ENCODE measurements at regions not wholly inside any gene's neighbourhood (a gene's known extent, or its start where the extent isn't known, plus 50 kb on each side); places are given as distances from the start of the nearest gene placed in this dataset.

- no peak for DNase-seq
Measured at GRCh38 chr10:56728349-56728748, 367.3 kb upstream of the ZWINT start.

GRCh38 chr10:56722912-56723311 lies 361.9 kb upstream of the ZWINT start:
- no peak for DNase-seq

DNA sequence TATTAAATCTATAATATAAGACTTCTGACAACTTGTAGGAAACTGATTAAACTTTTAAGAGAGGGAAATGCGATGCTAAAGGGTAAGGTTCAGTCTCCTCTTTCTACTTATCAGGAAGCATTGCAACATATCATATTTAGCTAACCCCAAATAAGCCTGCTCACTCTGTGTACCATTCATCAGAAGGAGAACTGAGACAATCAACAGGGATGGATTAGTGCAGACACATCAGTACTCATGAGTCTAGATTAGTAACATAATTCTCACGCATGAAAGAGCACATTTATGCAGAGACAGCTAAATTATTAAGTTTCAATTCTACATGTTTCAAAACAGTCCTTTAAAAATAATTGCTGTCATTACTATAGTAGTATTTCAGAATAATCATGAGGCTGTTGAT lies 354.2 kb upstream of the ZWINT start:
- no peak for DNase-seq

- DNase-seq, result no peak
Measured at GRCh38 chr10:56698506-56698905, 337.4 kb upstream of the ZWINT start.

DNA sequence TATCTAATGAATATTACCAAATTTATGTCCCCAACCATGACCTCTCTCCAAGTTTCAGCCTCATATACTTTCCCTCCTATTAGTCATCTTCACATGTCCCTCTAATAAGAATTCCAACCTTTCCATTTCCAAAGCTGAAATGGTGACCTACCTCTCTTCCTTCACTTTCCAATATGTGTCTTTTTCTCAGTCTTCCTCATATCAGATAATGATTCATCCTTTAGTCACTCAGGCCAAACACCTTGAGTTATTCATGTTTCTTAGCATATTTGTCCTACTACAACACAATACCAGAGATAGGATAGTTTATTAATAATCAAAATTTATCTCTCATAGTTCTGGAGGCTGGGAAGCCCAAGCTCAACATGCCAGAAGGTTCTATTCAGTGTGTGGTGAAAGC lies 318.5 kb upstream of the ZWINT start:
- DNase-seq, result no peak

DNA sequence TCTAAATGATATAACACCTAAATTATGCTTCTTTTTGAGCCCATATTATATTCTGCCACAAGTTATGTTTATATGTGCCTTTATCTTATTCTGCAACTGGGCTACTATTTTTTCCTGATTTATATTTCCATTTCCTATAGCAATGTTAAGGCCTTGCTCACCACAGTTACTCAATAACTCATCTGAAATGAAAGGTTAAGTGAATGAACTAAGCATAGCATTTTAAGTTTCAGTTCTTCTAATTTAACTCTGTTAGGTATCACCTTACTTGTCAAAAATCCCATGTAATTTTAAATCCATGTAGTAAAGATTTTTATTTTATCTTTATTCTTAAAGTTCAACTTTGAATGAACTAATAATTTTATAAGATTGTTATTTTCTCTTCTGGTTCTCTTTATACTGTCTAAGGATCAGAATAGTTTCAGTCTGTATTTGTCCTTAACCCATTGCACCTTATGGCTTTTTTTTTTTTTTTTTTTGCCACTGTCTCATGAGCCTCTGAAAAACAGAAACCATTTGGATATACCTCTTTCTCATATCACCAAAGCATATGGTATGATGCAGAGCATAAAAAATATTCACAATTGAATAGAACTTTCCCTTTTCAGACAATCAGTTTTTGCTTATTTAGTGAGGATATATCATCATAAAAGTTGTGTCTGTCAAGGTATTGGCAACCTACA lies 301.8 kb upstream of the ZWINT start:
- no peak for DNase-seq

DNA sequence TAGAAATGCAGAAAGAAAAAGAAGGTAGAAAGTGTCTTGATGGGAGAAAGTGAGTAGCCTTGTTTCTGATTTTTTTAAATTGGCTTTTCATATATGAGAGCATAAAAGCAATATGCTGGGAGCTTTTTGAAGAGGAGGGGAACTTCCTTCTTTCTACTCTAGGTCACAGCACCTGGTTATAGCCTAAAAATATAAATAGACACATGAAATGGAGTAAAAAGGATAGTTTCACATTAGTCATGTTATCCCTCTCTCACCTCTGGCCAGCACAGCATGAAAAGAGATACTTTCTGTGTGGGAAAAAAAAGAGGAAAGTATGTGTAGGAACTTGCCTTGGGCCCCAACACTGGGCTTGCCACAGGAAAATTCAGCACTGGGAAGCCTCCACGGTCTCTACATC lies 292.2 kb upstream of the ZWINT start:
- no peak for DNase-seq

- no peak for DNase-seq
Measured at GRCh38 chr10:56646329-56647111, 285.5 kb upstream of the ZWINT start.

DNA sequence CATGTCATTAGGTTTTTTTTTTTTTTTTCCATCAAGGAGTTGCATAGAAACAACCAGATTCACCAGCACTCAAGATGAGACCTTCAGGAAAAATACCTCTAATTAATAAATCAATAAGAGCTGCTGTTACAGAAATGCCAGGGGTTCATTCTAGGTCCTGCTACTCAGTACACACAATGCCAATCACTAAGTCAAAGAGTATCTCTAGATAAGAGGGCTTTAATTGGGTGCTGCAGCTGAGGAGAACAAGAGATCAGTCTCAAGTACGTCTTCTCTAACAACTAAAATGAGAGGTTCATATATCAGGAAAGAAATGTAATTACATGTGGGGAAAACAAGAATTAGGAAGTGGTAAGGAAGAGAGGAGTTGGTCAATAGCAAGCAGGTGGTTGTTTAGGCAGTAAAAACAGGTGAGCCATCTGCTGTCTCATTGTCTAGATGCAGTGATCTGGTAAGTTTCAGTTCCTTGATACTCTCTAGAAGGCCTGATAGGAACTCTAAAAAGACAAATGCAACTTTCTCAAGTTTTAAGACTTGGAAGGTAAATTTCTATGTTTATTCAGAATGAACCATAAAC lies 272.9 kb upstream of the ZWINT start:
- DNase-seq, result no peak

DNA sequence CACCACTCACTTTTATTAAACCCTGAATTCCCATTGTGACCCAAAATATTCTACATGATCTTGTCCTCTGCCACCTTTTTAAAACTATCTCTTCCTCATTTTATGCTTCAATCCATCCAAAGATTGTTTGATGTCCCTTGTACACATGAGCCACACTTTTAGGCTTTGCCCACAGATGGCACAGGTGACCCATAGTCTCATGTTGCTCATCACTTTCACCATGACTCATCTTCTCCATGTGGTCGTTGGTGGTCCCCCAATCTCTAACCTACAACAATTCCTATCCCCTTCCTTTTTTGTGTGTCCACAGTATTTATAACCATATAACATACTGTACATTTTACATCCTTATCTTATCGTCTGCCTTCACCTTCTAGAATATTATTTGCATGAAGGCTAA lies 271.5 kb upstream of the ZWINT start:
- DNase-seq, result no peak

DNA sequence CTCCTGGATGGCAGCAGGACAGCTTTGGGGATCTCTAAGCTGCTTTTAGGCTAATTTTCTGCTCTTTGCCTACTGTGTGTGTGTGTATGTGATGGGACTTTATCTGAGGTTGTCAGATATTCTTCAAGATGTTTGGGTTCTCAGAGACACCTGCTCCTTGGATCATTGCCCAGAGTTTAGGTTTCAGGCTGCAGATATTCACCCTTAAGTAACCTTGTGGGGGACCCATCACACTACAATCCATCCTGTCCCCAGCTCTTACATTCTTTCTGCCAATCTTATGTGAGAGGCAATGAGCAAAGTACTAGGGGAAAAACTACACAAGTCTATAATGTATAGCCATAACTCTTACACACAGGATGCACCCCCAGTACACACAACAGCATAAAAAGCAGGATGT lies 263.0 kb upstream of the ZWINT start:
- no peak for DNase-seq

GRCh38 chr10:56623064-56623463 lies 262.0 kb upstream of the ZWINT start:
- no peak for DNase-seq

DNA sequence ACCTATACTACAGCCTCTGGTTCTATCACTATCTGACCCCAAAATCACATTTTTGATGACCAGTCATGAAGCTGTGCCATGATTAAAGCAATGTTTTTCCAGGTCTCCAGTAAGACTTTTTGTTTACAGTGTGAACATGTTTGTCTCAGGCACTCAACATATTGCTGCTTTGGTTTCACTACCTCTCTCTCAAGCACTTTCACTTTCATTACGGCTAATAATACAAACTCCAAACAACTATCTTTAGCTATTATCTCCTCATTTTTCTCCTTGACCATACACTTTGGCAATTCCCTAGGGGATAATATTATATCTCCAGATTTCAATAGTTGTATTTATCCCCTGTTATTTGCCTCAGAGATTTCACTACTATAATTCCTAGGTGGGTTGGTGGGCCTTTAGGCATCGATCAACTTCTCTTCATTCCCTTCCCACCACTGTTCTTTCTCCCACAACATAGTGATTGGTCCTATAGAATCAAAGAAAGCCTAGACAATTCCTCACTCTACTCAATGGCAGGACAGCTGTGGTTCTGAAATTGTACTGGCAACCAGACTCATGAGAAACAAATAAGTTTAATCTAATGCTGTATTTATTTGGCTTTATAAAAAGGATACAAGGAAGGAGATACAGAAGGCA lies 261.4 kb upstream of the ZWINT start:
- DNase-seq, result no peak

DNA sequence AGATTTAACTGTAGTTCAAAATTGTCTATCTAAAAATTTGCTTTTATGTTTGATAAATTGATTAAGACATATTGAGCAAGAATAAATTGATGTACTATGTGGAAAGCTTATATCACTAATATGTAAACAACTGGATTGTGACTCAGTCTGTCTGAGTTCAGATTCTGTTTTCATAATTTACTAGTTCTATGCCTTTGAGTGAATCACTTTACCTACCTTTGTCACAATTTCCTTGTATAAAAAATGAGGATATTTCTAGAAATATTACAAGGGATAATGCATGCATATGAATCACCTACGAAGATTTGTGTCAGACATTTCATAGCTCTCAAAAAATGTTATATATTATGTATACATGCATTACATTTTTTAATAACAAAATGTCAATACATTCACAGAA lies 245.1 kb upstream of the ZWINT start:
- DNase-seq, result no peak

DNA sequence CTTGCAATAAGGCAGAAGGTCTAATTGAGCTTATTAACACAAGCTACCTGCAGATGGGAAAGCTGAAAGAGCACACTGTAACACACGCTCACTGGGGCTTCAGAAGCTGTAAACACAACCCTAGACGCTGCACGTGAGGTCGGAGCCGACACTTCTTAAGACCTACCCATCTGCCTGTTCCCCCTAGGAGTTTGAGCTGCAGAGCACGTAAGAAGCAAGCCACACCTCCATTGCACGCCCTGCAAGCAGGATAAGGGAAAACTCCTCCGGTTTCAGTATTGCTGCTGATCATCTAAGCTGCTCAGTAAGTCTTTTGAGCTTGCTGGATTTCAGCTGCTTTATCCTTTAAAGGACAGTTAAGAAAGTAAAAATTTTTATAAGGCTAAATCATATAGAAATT lies 244.0 kb upstream of the ZWINT start:
- DNase-seq, result no peak

DNA sequence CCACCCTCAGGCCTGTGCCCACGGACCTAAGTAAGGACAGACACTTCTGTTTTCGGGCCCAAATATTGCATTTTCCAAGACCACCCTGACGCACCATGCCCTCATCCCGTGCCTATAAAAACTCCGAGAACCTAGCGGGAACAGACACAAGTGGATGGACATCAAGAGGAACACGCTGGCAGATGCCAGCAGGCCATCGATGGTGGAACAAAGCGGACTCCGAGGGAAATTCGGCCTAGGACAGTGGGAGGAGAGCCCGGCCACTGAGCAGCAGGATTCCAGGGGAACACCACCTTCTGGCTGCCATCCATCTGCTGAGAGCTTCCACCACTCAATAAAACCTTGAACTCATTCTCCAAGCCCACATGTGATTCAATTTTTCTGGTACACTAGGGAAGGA lies 243.6 kb upstream of the ZWINT start:
- DNase-seq, result no peak

DNA sequence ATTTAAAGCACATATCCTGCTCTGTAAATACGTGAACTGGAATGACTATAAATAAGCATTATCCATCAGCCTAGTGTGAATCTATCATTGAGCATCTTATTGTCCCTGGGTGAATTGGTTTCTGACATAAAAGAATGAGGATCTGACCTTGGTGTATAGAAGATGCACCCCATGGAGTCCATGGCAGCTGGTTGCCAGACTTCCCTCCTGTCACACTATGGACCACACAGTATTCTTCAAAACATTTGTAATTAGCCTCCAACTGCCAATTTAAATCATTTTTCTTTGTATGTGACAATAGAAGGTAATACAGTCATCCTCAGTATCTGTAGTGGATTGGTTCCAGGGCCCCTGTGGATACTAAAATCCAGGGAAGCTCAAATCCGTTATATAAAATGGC lies 238.1 kb upstream of the ZWINT start:
- DNase-seq, result no peak

GRCh38 chr10:56596257-56596656 lies 235.2 kb upstream of the ZWINT start:
- no peak for DNase-seq

DNA sequence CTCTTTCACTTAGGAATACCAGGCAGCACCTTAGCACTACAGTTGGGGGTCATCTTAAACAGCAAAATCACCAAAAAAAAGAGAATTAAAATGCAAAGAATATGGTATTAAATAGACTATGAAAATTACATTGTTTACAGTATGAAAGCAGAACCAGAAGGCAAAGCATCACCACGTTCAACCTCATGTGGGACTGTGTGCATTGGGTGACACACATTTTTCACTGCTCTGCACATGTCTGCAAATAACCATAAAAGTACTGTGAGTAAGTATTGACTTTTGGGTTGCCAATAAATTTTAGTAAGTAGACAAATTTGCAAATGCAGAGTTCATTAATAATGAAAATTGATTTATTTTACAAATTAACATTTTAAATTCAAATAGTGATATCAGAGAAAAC lies 232.1 kb upstream of the ZWINT start:
- no peak for DNase-seq

GRCh38 chr10:56586461-56586891 lies 225.4 kb upstream of the ZWINT start:
- DNase-seq, result no peak

DNA sequence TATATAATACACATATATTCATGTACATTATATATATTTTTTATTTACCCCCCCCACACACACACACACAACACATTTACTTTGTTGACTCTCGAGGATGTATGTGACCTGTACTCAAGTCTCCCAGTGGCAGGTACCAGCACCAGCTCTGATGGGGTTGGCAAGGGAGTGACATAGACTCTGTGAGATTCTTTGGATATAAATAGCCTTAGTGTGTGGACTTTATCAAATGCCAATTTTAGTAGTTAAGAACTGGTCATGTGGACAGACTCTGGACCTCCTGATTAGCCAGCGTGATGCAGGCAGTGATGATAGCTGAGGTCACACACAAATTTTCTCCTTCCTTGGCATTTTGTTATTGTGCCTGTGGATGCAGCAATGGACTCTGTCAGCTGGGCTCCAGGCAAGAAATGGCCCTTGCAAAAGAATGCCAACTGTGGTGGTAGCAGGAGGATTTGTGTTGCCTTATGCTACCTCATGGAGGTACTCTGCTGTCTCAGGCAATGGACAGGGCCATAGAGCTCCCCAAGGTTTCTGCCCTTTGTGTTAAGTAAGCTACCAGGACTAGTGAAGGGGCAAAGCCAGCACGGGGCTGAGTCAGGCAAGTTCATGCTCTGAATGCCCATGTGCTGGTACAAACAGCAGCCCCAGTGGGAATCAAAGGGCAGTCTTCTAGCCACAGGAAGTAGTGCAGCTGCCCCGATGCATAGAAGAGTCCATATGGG lies 224.6 kb upstream of the ZWINT start:
- DNase-seq, result no peak

GRCh38 chr10:56583316-56583715 lies 222.3 kb upstream of the ZWINT start:
- no peak for DNase-seq

- no peak for DNase-seq
Measured at GRCh38 chr10:56567580-56567979, 206.5 kb upstream of the ZWINT start.
